Neural crest cell (in vitro differentiated cells): ENCODE measurements at regions not wholly inside any gene's neighbourhood (a gene's known extent, or its start where the extent isn't known, plus 50 kb on each side); places are given as distances from the start of the nearest gene placed in this dataset.

Experiments
- DNase-seq: peaks from one replicate; pipeline ENCODE4 v3.0.0; 2021; ENCODE audit warnings: low read depth, mixed read lengths, low spot score
- H3K27ac Mint-ChIP-seq: one replicate; pipeline ENCODE4 v1.8.0; 2021; ENCODE audit warnings: mild to moderate bottlenecking, mixed read lengths; ENCODE audit not compliant: unreplicated experiment
- H3K27me3 Mint-ChIP-seq: 2 replicates; pipeline ENCODE4 v1.8.0; 2021; ENCODE audit warnings: low read depth, mild to moderate bottlenecking, mixed read lengths
- H3K36me3 Mint-ChIP-seq: 2 replicates; pipeline ENCODE4 v1.8.0; 2021; ENCODE audit warnings: low read depth, mild to moderate bottlenecking, mixed read lengths
- H3K4me1 Mint-ChIP-seq: 2 replicates; pipeline ENCODE4 v1.8.0; 2021; ENCODE audit warnings: mixed read lengths
- H3K4me3 Mint-ChIP-seq: one replicate; pipeline ENCODE4 v1.8.0; 2021; ENCODE audit warnings: mild to moderate bottlenecking, mixed read lengths
- H3K9me3 Mint-ChIP-seq: 2 replicates; pipeline ENCODE4 v1.8.0; 2021; ENCODE audit warnings: mixed read lengths
- TF ChIP-seq, protein P1 (sequence below): fragments of 200-600 bp; sonication (generic); conservative IDR thresholded peaks from 2 replicates; pipeline ENCODE4 v1.5.0; 2021; ENCODE audit warnings: antibody characterized with exemption, mild to moderate bottlenecking

DNA sequence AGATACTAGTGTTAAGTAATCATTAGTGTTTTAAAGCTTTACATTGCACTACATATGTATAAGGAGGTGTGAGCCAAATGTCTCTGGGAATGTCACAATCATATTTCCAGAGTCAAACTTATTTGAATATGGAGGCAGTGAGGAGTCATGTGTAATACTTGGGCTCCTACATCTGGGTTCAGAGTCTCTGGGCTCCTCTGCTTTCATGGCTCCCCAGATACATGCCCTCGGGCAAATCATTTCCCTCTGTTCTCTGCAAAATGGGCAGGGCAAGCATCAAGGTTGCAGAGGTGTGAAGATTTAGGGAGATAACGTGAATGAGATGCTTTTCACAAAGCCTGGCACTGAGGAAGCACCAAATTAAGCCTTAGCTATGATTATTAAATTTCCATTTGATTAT lies 138.3 kb upstream of the SGK1 start:
- no peak overlapping the region for H3K27ac Mint-ChIP-seq
- DNase-seq, result no peak
- H3K36me3 Mint-ChIP-seq, result no peaks in the 10 kb centered on the region
- TF ChIP-seq, protein P1, sequence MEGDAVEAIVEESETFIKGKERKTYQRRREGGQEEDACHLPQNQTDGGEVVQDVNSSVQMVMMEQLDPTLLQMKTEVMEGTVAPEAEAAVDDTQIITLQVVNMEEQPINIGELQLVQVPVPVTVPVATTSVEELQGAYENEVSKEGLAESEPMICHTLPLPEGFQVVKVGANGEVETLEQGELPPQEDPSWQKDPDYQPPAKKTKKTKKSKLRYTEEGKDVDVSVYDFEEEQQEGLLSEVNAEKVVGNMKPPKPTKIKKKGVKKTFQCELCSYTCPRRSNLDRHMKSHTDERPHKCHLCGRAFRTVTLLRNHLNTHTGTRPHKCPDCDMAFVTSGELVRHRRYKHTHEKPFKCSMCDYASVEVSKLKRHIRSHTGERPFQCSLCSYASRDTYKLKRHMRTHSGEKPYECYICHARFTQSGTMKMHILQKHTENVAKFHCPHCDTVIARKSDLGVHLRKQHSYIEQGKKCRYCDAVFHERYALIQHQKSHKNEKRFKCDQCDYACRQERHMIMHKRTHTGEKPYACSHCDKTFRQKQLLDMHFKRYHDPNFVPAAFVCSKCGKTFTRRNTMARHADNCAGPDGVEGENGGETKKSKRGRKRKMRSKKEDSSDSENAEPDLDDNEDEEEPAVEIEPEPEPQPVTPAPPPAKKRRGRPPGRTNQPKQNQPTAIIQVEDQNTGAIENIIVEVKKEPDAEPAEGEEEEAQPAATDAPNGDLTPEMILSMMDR, result no peak
- peaks cover 3% of the 10 kb centered on the region for H3K4me1 Mint-ChIP-seq
- H3K9me3 Mint-ChIP-seq, result peaks cover 3% of the 10 kb centered on the region
- no peak overlapping the region for H3K4me3 Mint-ChIP-seq
- no peaks in the 10 kb centered on the region for H3K27me3 Mint-ChIP-seq

DNA sequence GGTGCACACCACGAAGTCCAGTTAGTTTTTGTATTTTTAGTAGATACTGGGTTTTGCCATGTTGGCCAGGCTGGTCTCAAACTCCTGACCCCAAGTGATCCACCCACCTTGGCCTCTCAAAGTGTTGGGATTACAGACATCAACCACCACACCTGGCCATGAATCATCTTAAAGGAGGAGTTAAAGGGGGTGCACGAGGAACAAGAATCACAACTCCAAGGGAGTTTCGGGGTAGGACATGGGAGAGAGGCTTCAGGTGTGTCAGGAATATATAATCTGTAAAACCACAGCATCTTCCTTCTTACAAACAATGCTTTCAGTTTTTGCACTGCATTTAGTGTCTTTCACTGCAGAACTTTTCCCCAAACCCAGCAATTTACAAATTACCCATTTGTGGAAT lies 137.4 kb upstream of the SGK1 start:
- Mint-ChIP-seq H3K9me3 (peaks cover 3% of the 10 kb centered on the region), H3K4me1 (peaks cover 3% of the 10 kb centered on the region), H3K27ac (no peak overlapping the region), H3K27me3 (no peaks in the 10 kb centered on the region), H3K36me3 (no peaks in the 10 kb centered on the region), H3K4me3 (no peak overlapping the region)
- TF ChIP-seq, protein P1, result no peak
- no peak for DNase-seq

DNA sequence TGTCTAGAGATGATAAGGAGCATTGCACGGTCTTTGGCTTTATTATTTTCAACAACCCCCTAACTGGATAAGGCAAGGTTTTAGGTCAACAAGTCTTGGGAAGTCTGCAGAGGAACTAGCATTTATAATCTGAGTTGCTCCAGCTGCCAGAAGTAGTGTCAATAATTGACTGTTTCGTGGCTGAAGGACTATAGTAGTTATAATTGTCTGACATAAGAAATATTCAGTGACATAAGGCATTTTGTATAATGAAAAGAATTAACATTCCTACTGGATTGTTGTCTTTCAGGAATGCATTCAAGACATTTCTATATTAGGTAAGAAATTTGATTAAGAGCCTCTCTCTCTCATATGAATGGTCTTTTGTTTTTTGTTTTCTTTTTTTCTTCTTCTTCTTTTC lies 136.9 kb upstream of the SGK1 start:
- peaks cover 1% of the 10 kb centered on the region for H3K9me3 Mint-ChIP-seq
- no peak for DNase-seq
- no peaks in the 10 kb centered on the region for H3K36me3 Mint-ChIP-seq
- H3K4me3 Mint-ChIP-seq, result no peak overlapping the region
- no peak overlapping the region for H3K27ac Mint-ChIP-seq
- TF ChIP-seq, protein P1, result no peak
- H3K4me1 Mint-ChIP-seq, result peaks cover 3% of the 10 kb centered on the region
- no peaks in the 10 kb centered on the region for H3K27me3 Mint-ChIP-seq

DNA sequence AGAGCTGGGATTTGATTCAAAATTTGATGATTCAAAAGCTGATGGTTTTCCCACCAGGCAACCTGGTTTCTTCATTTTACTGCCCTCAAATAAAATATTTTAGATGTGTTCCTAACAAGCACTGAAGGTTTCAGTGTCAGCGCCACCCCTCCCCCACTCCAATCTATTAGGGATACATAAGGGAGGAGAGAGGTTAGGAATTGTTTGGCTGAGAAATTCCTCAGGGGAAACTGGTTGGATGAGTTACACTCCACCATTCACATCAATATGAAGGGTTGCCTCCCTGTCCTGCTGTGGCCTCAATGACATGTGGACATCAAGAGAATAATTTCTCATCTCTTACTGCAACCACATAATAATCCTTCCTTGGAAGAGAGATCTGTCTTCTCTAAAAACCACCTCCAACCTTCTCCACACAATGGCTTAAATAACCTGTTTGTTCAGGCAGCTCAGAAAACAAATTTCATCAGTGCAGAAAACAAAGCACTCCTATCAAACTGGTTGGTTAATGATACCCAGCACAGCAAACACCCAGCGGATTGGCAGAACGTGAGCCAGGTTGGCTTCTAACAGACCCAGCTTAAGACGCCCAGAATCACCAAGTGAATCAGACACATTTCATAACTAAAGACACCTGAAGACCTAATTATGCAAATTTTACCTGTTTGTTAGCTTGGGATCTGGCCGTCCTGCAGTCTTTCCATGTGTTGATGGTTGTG lies 136.0 kb upstream of the SGK1 start:
- Mint-ChIP-seq H3K4me1 (peaks cover 3% of the 10 kb centered on the region), H3K36me3 (no peaks in the 10 kb centered on the region), H3K9me3 (no peaks in the 10 kb centered on the region), H3K27me3 (no peaks in the 10 kb centered on the region), H3K4me3 (no peak overlapping the region), H3K27ac (no peak overlapping the region)
- no peak for DNase-seq
- TF ChIP-seq, protein P1, result no peak

DNA sequence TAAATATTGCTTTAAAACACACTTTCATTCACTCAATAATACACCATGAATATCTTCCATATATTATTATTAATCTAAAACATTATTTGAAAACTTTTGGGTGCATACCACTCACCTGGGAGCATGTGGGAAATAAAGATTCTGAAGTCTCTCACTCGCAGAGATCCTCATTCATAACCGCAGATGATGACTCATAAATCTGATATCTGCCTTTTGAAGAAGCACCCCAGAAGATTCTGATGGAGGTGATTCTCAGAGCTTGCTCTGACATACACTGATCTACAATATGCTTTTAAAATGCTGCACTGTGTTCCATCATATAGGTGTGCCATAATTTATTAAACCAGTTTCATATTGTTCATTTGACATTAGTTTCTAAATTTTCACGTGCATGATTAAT lies 135.0 kb upstream of the SGK1 start:
- Mint-ChIP-seq H3K4me1 (peaks cover 3% of the 10 kb centered on the region), H3K4me3 (no peak overlapping the region), H3K27me3 (no peaks in the 10 kb centered on the region), H3K9me3 (no peaks in the 10 kb centered on the region), H3K36me3 (no peaks in the 10 kb centered on the region), H3K27ac (no peak overlapping the region)
- DNase-seq, result no peak
- TF ChIP-seq, protein P1, result no peak
